ENCODE measurements at regions not wholly inside any gene's neighbourhood (a gene's known extent, or its start where the extent isn't known, plus 50 kb on each side); places are given as distances from the start of the nearest gene placed in this dataset.

DNA sequence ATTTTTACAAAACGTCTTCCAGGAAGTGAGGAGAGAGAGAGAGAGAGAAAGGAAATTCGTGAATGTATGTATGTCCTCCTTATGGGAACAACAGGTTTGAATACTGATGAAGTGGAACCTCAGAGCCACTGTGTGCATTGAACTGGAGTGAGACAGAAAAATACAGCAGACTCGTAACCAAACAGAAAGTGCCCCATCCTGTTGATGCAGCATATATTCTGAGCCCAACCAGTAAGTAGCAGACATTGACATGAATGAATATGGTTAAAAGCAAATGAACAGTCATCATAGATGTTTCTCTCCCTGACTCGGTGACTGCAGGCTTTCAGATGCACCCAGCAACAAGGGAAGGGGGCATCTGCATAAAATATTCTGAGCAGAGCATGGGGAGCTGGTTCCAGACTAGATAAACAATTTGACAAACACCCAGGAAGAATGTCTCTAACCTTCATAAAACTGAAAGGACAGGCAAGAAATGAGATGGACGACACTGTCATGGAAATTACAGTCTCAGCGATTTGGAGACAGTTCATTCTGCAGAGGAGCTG, 471.0 kb upstream of the PBX1 start:
- Histone ChIP-seq H3K36me3 (no peaks in the 10 kb centered on the region), H3K9me3 (no peaks in the 10 kb centered on the region), H3K4me1 (no peaks in the 10 kb centered on the region), H3K27ac (replicated peaks in 1 of 4) (no peak overlapping the region), H3K27me3 (no peaks in the 10 kb centered on the region), H3K4me3 (no peak overlapping the region)
- intact Hi-C loops (cut with DNase I): no loop called here
- no peak for DNase-seq (ENCODE audit: extremely low spot score)
- WGBS: 64% methylated on average over 6 of the region's 6 CpGs
- no peak for TF ChIP-seq POLR2AphosphoS5 (IDR thresholded peaks at IDR 0.05)
- TF ChIP-seq, protein P1, sequence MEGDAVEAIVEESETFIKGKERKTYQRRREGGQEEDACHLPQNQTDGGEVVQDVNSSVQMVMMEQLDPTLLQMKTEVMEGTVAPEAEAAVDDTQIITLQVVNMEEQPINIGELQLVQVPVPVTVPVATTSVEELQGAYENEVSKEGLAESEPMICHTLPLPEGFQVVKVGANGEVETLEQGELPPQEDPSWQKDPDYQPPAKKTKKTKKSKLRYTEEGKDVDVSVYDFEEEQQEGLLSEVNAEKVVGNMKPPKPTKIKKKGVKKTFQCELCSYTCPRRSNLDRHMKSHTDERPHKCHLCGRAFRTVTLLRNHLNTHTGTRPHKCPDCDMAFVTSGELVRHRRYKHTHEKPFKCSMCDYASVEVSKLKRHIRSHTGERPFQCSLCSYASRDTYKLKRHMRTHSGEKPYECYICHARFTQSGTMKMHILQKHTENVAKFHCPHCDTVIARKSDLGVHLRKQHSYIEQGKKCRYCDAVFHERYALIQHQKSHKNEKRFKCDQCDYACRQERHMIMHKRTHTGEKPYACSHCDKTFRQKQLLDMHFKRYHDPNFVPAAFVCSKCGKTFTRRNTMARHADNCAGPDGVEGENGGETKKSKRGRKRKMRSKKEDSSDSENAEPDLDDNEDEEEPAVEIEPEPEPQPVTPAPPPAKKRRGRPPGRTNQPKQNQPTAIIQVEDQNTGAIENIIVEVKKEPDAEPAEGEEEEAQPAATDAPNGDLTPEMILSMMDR (IDR thresholded peaks at IDR 0.05): no peak
- no peak for TF ChIP-seq POLR2A (IDR thresholded peaks at IDR 0.05; ENCODE audit: low read depth)
- TF ChIP-seq EP300 (IDR thresholded peaks at IDR 0.05): no peak

DNA sequence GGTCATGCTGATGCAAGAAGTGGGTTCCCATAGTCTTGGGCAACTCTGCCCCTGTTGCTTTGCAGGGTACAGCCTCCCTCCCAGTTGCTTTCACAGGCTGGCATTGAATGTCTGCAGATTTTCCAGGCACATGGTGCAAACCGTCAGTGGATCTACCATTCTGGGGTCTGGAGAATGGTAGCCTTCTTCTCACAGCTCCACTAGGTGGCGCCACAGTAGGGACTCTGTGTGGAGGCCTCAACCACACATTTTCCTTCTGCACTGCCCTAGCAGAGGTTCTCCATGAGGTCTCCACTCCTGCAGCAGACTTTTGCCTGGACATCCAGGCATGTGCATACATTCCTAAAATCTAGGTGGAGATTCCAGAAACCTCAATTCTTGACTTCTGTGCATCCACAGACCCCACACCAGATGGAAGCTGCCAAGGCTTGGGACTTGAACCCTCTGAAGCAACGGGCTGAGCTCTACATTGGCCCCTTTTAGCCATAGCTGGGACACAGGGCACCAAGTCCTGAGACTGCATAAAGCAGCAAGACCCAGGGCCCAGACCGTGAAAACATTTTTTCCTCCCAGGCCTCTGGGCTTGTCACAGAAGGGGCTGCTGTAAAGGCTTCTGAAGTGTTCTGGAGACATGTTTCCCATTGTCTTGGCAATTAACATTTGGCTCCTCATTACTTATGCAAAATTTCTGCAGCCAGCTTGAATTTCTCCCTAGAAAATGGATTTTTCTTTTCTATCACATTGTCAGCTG, 466.2 kb upstream of the PBX1 start:
- TF ChIP-seq EP300 (IDR thresholded peaks at IDR 0.05) (no peak), POLR2AphosphoS5 (IDR thresholded peaks at IDR 0.05) (no peak), POLR2A (IDR thresholded peaks at IDR 0.05; ENCODE audit: low read depth) (no peak)
- TF ChIP-seq, protein P1 (IDR thresholded peaks at IDR 0.05): peak in 2 of 3 experiments; percentile 20 to 40
- H3K4me3 ChIP-seq: no peak overlapping the region
- no peaks in the 10 kb centered on the region for H3K27me3 ChIP-seq
- WGBS: 82% methylated on average over 3 of the region's 4 CpGs
- intact Hi-C loops (cut with DNase I): no loop called here
- H3K36me3 ChIP-seq: no peaks in the 10 kb centered on the region
- no peak overlapping the region for H3K27ac ChIP-seq (replicated peaks in 1 of 4)
- no peak for DNase-seq (ENCODE audit: extremely low spot score)
- no peaks in the 10 kb centered on the region for H3K4me1 ChIP-seq
- H3K9me3 ChIP-seq: peaks cover 0 to 8% (median 0%) of the 10 kb centered on the region in 4 donors

DNA sequence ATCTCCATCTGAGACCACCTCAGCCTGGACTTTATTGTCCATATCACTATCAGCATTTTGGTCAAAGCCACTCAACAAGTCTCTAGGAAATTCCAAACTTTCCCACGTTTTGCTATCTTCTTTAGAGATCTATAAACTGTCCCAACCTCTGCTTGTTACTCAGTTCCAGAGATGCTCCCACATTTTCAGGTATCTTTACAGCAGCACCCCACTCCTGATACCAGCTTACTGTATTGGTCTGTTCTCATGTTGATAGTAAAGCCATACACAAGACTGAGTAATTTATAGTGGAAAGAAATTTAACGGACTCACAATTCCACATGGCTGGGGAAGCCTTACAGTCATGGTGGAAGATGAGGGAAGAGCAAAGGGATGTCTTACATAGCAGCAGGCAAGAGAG, 465.4 kb upstream of the PBX1 start:
- no peak for TF ChIP-seq POLR2AphosphoS5 (IDR thresholded peaks at IDR 0.05)
- DNase-seq (ENCODE audit: extremely low spot score): no peak
- Histone ChIP-seq H3K36me3 (no peaks in the 10 kb centered on the region), H3K9me3 (peaks cover 0 to 8% (median 0%) of the 10 kb centered on the region in 4 donors), H3K27ac (replicated peaks in 1 of 4) (no peak overlapping the region), H3K4me3 (no peak overlapping the region), H3K27me3 (no peaks in the 10 kb centered on the region), H3K4me1 (no peaks in the 10 kb centered on the region)
- WGBS: 83% methylated on average over 2 of the region's 2 CpGs
- intact Hi-C loops (cut with DNase I): no loop called here

DNA sequence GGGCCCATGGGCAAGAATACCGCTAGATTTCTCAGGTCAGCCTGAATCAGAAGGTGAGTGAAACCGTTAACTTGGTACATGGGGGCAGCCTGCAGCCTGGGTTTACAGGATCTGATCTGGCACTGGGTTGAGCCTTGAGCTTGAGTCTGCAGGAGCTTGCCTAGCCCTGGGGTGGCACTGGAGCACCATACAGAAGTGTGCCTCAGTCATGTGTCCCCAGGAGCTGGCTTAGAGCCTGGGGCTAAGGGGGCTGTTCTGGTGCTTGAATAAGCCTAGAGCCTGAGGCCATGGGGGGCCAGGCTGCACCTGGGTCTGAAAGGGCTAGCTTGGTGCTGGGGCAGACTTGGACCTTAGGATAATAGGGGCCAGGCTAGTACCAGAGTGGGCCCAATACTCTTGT, 457.2 kb upstream of the PBX1 start:
- peaks cover 0 to 5% (median 2%) of the 10 kb centered on the region in 4 donors for H3K9me3 ChIP-seq
- no peaks in the 10 kb centered on the region for H3K27me3 ChIP-seq
- no peaks in the 10 kb centered on the region for H3K4me1 ChIP-seq
- peak; percentile 74 for DNase-seq (ENCODE audit: extremely low spot score)
- TF ChIP-seq EP300 (IDR thresholded peaks at IDR 0.05): no peak
- TF ChIP-seq, protein P1 (IDR thresholded peaks at IDR 0.05): no peak
- no peak for TF ChIP-seq POLR2AphosphoS5 (IDR thresholded peaks at IDR 0.05)
- intact Hi-C loops (cut with DNase I): no loop called here
- H3K36me3 ChIP-seq: no peaks in the 10 kb centered on the region
- H3K27ac ChIP-seq (replicated peaks in 1 of 4): no peak overlapping the region
- WGBS: 100% methylated on average over 2 of the region's 2 CpGs
- no peak overlapping the region for H3K4me3 ChIP-seq

- H3K4me3 ChIP-seq: no peak overlapping the region
- 88% methylated on average over 1 of the region's 1 CpG for WGBS
- no peak for DNase-seq (ENCODE audit: extremely low spot score)
Observed at GRCh38 chr1:164131949-164132348, 427.0 kb upstream of the PBX1 start.

More at GRCh38 chr1:164131949-164132348, 427.0 kb upstream of the PBX1 start:
- intact Hi-C loops (cut with DNase I): no loop called here
- Histone ChIP-seq H3K27me3 (no peaks in the 10 kb centered on the region), H3K27ac (replicated peaks in 1 of 4) (no peak overlapping the region), H3K4me1 (no peaks in the 10 kb centered on the region), H3K36me3 (no peaks in the 10 kb centered on the region), H3K9me3 (peaks cover 0 to 1% (median 0%) of the 10 kb centered on the region in 4 donors)
- TF ChIP-seq POLR2A (IDR thresholded peaks at IDR 0.05; ENCODE audit: low read depth) (no peak), POLR2AphosphoS5 (IDR thresholded peaks at IDR 0.05) (no peak), EP300 (IDR thresholded peaks at IDR 0.05) (no peak)
- TF ChIP-seq, protein P1 (IDR thresholded peaks at IDR 0.05): no peak
